AG04449 (cell line): ENCODE measurements at regions not wholly inside any gene's neighbourhood (a gene's known extent, or its start where the extent isn't known, plus 50 kb on each side); places are given as distances from the start of the nearest gene placed in this dataset.

Experiments used
- CTCF ChIA-PET: fragments of 350-600 bp; formaldehyde crosslinking; extraction: SDS; loops from one replicate; lab custom pipeline; 2021; ENCODE audit warnings: antibody characterized with exemption; lab: Yijun Ruan, JAX
- POLR2A ChIA-PET: fragments of 400-600, 350-600 bp; formaldehyde crosslinking; extraction: SDS; loops from one replicate; lab custom pipeline; 2020; ENCODE audit warnings: antibody characterized with exemption, inconsistent platforms; lab: Yijun Ruan, JAX
- DNase-seq: peaks from one replicate; pipeline ENCODE4 v3.0.0-alpha.2; 2010; ENCODE audit warnings: low read depth, low spot score
- H3K4me3 ChIP-seq: 2 replicates; pipeline ENCODE4 v1.5.1; 2011; ENCODE audit warnings: low read depth, mild to moderate bottlenecking, control low read depth, low read length
- TF ChIP-seq, protein P1 (sequence below): IDR thresholded peaks from one replicate; pipeline ENCODE4 v1.5.1; 2011; ENCODE audit warnings: mild to moderate bottlenecking, moderate library complexity, low read length, control low read depth, inconsistent platforms; ENCODE audit not compliant: insufficient read depth; ENCODE audit errors: missing control alignments

DNA sequence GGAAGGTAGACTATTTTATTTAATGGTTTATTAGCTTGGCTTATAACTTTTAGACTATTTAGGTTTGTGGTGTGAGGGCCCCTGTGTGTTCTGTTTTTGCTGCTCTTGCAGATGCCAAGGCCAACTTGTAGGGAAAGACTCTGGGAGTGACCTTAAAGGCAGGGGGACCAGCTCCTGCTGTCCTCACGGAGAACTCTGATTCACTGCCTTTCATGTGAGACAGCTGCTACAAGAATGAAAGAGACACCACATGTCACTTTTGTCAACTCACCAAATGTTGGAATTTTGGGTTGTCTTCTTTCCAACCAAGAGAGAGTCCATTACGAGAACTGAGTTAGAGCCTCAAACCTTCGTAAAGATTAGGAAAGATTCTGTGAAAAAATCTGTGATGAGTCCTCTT is 258.3 kb upstream of the ADAMTSL1 start:
- TF ChIP-seq, protein P1, sequence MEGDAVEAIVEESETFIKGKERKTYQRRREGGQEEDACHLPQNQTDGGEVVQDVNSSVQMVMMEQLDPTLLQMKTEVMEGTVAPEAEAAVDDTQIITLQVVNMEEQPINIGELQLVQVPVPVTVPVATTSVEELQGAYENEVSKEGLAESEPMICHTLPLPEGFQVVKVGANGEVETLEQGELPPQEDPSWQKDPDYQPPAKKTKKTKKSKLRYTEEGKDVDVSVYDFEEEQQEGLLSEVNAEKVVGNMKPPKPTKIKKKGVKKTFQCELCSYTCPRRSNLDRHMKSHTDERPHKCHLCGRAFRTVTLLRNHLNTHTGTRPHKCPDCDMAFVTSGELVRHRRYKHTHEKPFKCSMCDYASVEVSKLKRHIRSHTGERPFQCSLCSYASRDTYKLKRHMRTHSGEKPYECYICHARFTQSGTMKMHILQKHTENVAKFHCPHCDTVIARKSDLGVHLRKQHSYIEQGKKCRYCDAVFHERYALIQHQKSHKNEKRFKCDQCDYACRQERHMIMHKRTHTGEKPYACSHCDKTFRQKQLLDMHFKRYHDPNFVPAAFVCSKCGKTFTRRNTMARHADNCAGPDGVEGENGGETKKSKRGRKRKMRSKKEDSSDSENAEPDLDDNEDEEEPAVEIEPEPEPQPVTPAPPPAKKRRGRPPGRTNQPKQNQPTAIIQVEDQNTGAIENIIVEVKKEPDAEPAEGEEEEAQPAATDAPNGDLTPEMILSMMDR = no peak
- no peak overlapping the region for H3K4me3 ChIP-seq
- DNase-seq = no peak
- POLR2A ChIA-PET = no interaction called here
- CTCF ChIA-PET = interaction anchor here (1.7 to 5.2 kb wide), 2 partner anchors 22 to 404 kb away, joined by 5 to 94 read pairs; no protein-coding TSS in a partner anchor

DNA sequence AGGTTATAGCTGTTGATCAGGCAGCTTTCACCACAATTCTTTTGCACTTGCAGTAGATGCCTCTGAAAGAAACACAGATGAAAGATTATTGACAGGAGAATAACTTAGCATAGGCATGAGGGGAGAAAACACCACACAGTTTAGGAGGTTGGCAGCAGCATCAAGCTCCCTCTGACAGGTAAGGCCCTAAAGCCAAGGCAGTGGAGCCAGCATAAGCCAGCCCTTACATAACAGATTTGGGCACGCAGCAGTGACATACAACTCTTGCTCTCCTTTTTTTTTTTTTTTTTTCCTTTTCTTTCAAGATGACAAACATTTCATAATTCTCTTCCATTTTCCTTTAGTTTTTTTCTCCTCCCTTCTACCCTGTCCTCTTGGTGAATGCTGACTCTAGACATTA is 257.6 kb upstream of the ADAMTSL1 start:
- POLR2A ChIA-PET = no interaction called here
- TF ChIP-seq, protein P1 = no peak
- no peak overlapping the region for H3K4me3 ChIP-seq
- CTCF ChIA-PET = interaction anchor here (0.6 to 1.7 kb wide), 6 partner anchors 8 to 1666 kb away, joined by 3 to 5 read pairs (median 4); no protein-coding TSS in a partner anchor
- no peak for DNase-seq

DNA sequence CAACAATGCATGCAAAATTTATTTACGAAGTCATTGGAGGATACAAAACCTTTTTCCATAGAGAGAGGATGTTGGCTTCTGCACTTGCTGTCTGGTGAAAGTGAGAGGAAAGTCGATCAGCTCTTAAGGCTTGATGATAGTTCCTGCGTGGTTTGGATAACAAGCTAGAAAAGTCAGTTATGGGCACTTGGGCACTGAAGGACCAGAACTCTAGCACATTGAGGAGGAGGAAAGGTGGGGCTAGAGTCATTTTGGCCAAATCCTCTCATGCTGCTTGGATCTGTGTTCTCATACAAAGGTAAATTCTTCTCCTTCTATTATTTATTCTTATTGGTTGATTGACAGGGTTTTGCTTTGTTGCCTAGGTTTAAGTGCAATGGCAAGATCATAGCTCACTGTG is 245.9 kb upstream of the ADAMTSL1 start:
- CTCF ChIA-PET = interaction anchor here (0.7 to 2.7 kb wide), 5 partner anchors 8 to 801 kb away, joined by 3 to 14 read pairs (median 3); no protein-coding TSS in a partner anchor
- no peak overlapping the region for H3K4me3 ChIP-seq
- no peak for DNase-seq
- POLR2A ChIA-PET = no interaction called here
- TF ChIP-seq, protein P1 = no peak

DNA sequence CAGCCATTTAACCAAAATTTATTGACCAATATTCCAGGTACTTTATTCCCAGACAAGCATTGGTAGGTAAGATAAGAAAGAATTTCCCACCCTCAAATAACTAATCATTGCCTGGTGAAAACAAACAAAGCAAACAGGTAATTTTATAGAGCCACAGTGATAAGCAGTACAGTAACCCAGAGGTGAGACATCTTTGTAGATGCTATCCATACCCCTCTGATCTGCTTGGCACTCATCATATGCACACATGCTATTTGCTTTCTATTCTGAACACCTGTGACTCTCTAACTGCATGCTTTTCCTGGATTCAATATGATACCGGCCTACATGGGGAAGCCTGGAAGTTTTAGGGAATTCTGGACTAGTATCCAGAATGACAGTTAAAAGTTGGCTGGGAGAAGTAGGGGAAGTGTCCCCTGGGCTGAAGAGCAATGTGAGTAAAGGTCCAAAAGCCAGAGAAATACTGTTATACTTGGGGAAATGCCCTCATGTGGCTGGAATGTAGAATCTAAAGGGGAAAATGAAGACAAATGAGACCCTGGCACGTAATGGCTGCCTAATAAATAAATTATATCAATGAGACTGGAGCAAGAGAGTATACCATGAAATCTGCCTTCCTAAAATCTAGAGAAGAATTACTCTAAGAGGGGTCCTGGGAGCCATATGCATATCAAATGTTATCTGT is 243.8 kb upstream of the ADAMTSL1 start:
- ChIA-PET POLR2A (no interaction called here), CTCF (interaction anchor here (1.2 to 2.7 kb wide), 4 partner anchors 8 to 785 kb away, joined by 3 to 14 read pairs (median 4); no protein-coding TSS in a partner anchor)
- H3K4me3 ChIP-seq = no peak overlapping the region
- no peak for DNase-seq
- TF ChIP-seq, protein P1 = no peak

DNA sequence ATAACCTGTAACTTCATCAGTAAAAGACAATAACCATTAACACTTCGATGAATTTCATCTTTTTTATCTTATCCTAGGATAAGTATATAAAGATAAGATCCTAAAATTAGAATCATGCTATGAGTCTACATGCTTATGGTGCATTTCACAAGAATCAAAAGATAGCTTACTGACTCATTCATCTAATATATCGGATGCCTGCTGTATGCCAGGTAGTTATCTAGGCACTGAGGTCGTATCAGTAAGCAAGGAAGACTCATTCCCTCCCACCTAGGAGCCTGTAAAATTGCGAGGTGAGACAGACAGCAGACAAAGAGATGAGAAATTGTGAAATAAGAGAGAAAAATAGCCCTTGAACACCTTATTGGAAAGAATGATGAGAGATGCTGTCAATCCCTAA is 240.6 kb upstream of the ADAMTSL1 start:
- CTCF ChIA-PET = no interaction called here
- POLR2A ChIA-PET = no interaction called here
- no peak overlapping the region for H3K4me3 ChIP-seq
- TF ChIP-seq, protein P1 = no peak
- DNase-seq = no peak

DNA sequence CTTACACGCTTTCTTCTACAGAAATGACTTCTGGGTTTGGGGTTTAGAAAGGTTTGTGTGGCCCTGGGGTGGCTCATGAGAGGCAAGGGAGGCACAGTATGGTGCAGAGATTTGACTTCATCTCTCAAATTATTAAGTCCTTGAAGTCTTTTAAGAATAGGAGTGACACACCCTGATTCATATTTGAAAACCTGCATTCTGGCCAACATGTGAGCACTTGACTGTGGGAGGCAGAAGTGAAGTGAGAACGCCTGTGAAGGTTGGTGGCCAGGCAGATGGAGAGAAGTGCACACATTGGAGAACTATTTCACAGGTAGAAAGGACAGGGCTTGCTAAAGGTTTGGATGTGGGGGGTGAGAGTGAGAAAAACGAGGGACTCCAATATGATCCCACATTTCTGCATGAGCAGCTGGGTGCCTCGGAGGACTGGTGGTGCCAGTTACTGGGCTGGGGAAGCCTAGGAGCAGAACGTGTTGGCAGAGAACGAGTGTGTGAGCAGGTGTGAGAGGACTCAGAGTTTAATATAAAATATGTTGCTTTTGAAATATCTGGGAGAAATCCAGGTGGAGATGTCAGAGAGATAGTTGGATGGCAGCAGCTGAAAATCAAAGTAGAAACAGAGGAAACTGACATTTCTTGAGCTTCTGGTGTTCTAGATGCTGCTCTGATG is 240.0 kb upstream of the ADAMTSL1 start:
- POLR2A ChIA-PET = no interaction called here
- DNase-seq = no peak
- H3K4me3 ChIP-seq = no peak overlapping the region

More for the DNA sequence above, 240.0 kb upstream of the ADAMTSL1 start:
- TF ChIP-seq, protein P1 = no peak
- CTCF ChIA-PET = no interaction called here
